Urinary bladder (tissue), 3 donors: ENCODE measurements at regions not wholly inside any gene's neighbourhood (a gene's known extent, or its start where the extent isn't known, plus 50 kb on each side); places are given as distances from the start of the nearest gene placed in this dataset.

Experiments
- DNase-seq: peaks from one replicate; pipeline ENCODE4 v3.0.0-alpha.2; 2015; ENCODE audit errors: extremely low spot score
- H3K27ac ChIP-seq: one replicate; pipeline ENCODE4 v1.5.1; 2013; ENCODE audit warnings: low read depth, mild to moderate bottlenecking, moderate library complexity
- H3K36me3 ChIP-seq: one replicate; pipeline ENCODE4 v1.6.1; 2013; ENCODE audit warnings: mild to moderate bottlenecking, moderate library complexity; ENCODE audit not compliant: insufficient read depth
- H3K4me1 ChIP-seq: one replicate; pipeline ENCODE4 v1.6.1; 2013; ENCODE audit warnings: mild to moderate bottlenecking, moderate library complexity; ENCODE audit not compliant: insufficient read depth
- H3K4me3 ChIP-seq: one replicate; pipeline ENCODE4 v1.5.1; 2013; ENCODE audit warnings: low read depth, low read length
- WGBS: extraction: QIAGEN DNeasy Blood & Tissue Kit; methylation state at CpG from one replicate; pipeline ENCODE4 v1.1.7; 2013; 5-methylcytosine and 5-hydroxymethylcytosine counted together
- donor health status: healthy with polysubstance abuse.
- donor health status: healthy.

DNA sequence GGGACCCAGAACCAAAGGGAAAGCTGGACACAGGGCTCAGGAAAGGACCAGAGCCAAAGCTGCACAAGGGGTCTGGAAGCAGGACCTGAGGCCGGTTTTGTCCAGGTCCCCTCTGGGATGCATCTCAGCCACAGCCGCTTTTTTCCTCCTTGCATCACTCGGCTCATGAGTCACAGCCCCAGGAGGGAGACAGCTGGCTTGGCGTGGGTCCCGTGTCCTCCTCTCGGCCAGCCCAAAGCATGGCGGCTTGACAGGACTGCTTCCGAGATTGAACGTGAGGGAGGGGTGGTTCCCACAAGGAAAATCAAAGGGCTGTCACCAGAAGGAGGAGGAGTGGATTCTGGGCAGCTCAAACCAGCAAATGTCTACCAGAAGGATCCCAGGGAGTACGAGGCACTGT, 56.7 kb upstream of the CPLX2 start:
- no peak overlapping the region for H3K27ac ChIP-seq
- no peak for DNase-seq
- WGBS = 45% methylated on average over 10 of the region's 10 CpGs

DNA sequence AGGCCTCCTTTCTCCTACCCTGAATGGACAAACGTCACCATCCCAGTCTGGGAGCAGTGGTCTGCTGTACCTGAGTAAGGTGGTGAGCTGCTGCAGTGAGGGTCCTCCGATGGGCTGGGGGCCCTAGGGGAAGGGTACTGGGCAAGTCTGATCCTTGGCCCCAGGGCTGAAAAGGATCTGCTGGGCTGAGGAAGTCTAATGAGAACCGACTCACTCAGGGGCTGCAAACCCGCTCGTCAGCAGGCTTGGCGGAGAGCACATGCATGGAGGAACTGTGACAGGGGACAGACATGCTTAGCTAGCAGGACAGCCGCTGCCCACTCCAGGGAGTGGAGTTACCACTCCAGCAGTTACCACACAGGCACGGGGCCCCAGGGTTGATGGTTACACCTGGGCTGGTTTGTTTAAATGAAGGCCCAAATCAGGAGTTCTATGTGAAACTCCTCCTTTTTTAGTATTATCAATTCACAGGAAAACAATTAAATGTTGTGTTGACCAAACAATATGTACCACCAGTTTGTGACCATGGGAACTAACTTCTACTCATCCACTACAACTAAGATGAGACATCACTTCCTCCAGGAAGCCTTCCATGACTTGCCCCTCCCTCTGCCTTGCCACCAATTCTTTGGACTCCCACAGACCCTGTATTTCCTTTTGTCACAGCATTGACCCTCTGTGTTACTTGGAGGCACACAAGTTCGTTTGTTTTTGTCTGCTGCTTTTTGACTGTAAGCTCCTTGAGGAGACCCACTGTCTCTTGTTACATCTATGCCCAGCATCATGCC, 56.1 kb upstream of the CPLX2 start:
- no peak for DNase-seq
- H3K4me3 ChIP-seq = no peak overlapping the region
- no peaks in the 10 kb centered on the region for H3K4me1 ChIP-seq
- no peak overlapping the region for H3K27ac ChIP-seq
- H3K36me3 ChIP-seq = no peaks in the 10 kb centered on the region
- WGBS = 84% methylated on average over 9 of the region's 9 CpGs

More for the DNA sequence above, 56.7 kb upstream of the CPLX2 start:
- no peak overlapping the region for H3K4me3 ChIP-seq
- H3K4me1 ChIP-seq = no peaks in the 10 kb centered on the region
- H3K36me3 ChIP-seq = no peaks in the 10 kb centered on the region

DNA sequence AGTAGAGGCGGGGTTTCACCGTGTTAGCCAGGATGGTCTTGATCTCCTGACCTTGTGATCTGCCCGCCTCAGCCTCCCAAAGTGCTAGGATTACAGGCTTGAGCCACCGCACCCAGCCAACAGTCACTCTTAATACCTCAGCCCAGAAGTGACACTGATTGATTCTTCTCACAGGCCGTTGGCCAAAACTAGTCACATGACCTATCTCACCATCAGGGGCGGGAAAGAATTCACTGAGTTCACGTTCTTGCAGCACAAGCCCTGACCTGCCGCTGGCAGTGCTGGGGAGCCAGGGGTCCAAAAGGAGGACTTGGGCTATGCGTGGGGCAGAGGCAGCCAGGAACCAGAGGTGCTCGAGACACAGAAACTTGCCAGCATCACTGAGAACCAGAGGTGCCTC, 55.0 kb upstream of the CPLX2 start:
- Histone ChIP-seq H3K4me3 (no peak overlapping the region), H3K4me1 (no peaks in the 10 kb centered on the region), H3K27ac (no peak overlapping the region), H3K36me3 (no peaks in the 10 kb centered on the region)
- DNase-seq = no peak
- WGBS = 55% methylated on average over 10 of the region's 10 CpGs

DNA sequence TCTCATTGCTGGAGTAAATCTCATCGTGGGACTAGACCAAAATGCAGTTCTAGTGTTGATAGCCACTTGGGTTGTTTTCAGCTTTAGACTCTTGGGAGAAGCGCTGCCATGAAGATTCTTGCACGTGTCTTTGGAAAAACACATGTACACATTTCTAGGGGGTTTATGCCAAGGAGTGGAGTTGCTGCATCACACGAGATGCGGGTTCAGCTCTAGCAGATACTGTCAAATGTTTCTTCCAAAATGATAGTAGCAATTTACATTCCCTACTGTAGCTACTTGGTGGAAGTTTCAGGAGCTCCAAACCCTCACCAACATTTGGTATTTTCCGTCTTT, 52.3 kb upstream of the CPLX2 start:
- Histone ChIP-seq H3K36me3 (no peaks in the 10 kb centered on the region), H3K4me3 (no peak overlapping the region), H3K27ac (no peak overlapping the region), H3K4me1 (no peaks in the 10 kb centered on the region)
- 85% methylated on average over 6 of the region's 6 CpGs for WGBS
- DNase-seq = no peak

GRCh38 chr5:175820230-175820629, 51.1 kb upstream of the CPLX2 start:
- Histone ChIP-seq H3K4me1 (no peaks in the 10 kb centered on the region), H3K27ac (no peak overlapping the region), H3K36me3 (no peaks in the 10 kb centered on the region), H3K4me3 (no peak overlapping the region)
- no peak for DNase-seq
- WGBS = 59% methylated on average over 9 of the region's 9 CpGs
